SK-N-SH (cell line): ENCODE measurements at regions not wholly inside any gene's neighbourhood (a gene's known extent, or its start where the extent isn't known, plus 50 kb on each side); places are given as distances from the start of the nearest gene placed in this dataset.

ENCODE experiments used
- RFX5 ChIP-seq: IDR thresholded peaks from 2 replicates; pipeline ENCODE4 v1.6.1; 2012; ENCODE audit warnings: mild to moderate bottlenecking, improper control_type of control experiment, low read length
- TF ChIP-seq, protein P1 (sequence below): fragments of 150-350 bp; IDR thresholded peaks from 2 replicates; pipeline ENCODE4 v1.6.1; 2016; ENCODE audit warnings: mild to moderate bottlenecking, low read depth, low read length
- TF ChIP-seq, protein P2 (sequence below): fragments of 200-600 bp; sonication (generic); IDR thresholded peaks from 2 replicates; pipeline ENCODE4 v1.6.1; 2017; ENCODE audit warnings: antibody characterized with exemption, mild to moderate bottlenecking, moderate library complexity

DNA sequence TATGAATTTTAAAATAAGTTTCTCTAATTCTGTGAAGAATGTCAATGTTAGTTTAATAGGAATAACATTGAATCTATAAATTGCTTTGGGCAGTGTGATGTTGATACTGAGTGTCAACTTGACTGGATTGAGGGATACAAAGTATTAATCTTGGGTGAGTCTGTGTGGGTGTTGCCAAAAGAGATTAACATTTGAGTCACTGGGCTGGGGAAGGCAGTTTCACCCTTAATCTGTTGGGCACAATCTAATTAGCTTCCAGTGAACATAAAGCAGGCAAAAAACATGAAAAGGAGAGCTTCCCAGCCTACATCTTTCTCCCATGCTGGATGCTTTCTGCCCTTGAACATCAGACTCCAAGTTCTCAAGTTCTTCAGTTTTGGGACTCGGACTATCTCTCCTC, 832.0 kb upstream of the ARRDC3 start:
- TF ChIP-seq RFX5, result no peak
- TF ChIP-seq, protein P1, sequence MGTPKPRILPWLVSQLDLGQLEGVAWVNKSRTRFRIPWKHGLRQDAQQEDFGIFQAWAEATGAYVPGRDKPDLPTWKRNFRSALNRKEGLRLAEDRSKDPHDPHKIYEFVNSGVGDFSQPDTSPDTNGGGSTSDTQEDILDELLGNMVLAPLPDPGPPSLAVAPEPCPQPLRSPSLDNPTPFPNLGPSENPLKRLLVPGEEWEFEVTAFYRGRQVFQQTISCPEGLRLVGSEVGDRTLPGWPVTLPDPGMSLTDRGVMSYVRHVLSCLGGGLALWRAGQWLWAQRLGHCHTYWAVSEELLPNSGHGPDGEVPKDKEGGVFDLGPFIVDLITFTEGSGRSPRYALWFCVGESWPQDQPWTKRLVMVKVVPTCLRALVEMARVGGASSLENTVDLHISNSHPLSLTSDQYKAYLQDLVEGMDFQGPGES, result no peak
- TF ChIP-seq, protein P2, sequence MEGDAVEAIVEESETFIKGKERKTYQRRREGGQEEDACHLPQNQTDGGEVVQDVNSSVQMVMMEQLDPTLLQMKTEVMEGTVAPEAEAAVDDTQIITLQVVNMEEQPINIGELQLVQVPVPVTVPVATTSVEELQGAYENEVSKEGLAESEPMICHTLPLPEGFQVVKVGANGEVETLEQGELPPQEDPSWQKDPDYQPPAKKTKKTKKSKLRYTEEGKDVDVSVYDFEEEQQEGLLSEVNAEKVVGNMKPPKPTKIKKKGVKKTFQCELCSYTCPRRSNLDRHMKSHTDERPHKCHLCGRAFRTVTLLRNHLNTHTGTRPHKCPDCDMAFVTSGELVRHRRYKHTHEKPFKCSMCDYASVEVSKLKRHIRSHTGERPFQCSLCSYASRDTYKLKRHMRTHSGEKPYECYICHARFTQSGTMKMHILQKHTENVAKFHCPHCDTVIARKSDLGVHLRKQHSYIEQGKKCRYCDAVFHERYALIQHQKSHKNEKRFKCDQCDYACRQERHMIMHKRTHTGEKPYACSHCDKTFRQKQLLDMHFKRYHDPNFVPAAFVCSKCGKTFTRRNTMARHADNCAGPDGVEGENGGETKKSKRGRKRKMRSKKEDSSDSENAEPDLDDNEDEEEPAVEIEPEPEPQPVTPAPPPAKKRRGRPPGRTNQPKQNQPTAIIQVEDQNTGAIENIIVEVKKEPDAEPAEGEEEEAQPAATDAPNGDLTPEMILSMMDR, result no peak
